Brain microvascular endothelial cell (primary cell): ENCODE measurements at regions not wholly inside any gene's neighbourhood (a gene's known extent, or its start where the extent isn't known, plus 50 kb on each side); places are given as distances from the start of the nearest gene placed in this dataset.

ENCODE experiments used
- DNase-seq: peaks from one replicate; pipeline ENCODE4 v3.0.0-alpha.2; 2020
- H3K27ac ChIP-seq: fragments of 250-450 bp; sonication (Bioruptor Pico); 2 replicates; pipeline ENCODE4 v1.5.1; 2020; ENCODE audit warnings: mild to moderate bottlenecking, moderate library complexity
- H3K27me3 ChIP-seq: fragments of 250-450 bp; sonication (Bioruptor Pico); replicated peaks from 2 replicates; pipeline ENCODE4 v1.5.1; 2020; ENCODE audit warnings: mild to moderate bottlenecking
- H3K36me3 ChIP-seq: fragments of 250-450 bp; sonication (Bioruptor Pico); replicated peaks from 2 replicates; pipeline ENCODE4 v1.5.1; 2020; ENCODE audit warnings: mild to moderate bottlenecking
- H3K4me3 ChIP-seq: 2 replicates; pipeline ENCODE4 v1.5.1; 2011; ENCODE audit warnings: low read depth, mild to moderate bottlenecking, control low read depth, low read length, moderate library complexity
- CTCF ChIP-seq: IDR thresholded peaks from 2 replicates; pipeline ENCODE4 v1.5.1; 2011; ENCODE audit warnings: low read depth, mild to moderate bottlenecking, moderate library complexity, low read length, control low read depth, inconsistent platforms; ENCODE audit errors: missing control alignments
- in situ Hi-C: cut with HindIII; loops from 2 replicates; pipeline ENCODE4 v1.10.0; 2017; ENCODE audit warnings: low sequenced_read_pairs, low pct_ligation_motif_present

DNA sequence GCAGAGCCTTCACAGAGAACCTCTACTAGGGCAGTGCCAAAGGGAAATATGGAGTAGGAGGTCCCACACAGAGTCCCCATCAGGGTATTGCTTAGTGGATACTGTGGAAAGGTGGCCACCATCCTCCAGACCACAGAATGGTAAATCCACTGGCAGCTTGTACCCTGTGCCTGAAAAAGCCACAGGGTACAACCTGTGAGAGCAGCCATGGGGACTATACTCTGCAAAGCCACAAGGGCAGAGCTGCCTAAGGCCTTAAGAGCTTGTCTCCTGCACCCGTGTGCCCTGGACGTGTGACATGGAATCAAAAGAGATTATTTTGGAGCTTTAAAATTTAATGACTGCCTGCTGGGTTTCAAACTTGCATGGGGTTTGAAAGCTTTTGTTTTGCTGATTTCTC, 118.0 kb upstream of the SEC14L1 start:
- no peak for DNase-seq
- no peak for TF ChIP-seq CTCF
- H3K27ac ChIP-seq, result no peak overlapping the region
- no peaks in the 10 kb centered on the region for H3K36me3 ChIP-seq
- H3K4me3 ChIP-seq, result no peak overlapping the region
- no peaks in the 10 kb centered on the region for H3K27me3 ChIP-seq
- in situ Hi-C loops, result no loop called here

DNA sequence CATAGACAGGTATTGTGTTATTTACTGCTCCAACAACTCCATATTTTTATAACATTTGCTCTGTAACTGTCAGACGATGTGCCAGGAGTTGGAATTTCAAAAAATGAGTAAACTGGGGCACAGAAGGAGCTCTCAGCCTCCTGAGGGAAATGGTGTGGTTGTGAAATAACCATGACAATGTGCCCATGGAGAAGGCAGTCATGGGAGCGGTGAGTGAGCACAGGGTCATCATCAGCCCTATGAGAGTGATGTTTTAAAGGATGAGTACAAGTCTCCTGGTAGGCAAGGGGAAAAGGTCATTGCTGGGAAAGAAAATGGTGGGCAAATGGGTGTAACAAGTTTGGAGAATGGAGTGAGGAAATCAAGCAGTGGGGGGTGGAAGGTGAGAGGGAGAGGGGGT, 115.0 kb upstream of the SEC14L1 start:
- DNase-seq, result no peak
- in situ Hi-C loops, result no loop called here
- Histone ChIP-seq H3K36me3 (no peaks in the 10 kb centered on the region), H3K27me3 (no peaks in the 10 kb centered on the region), H3K27ac (no peak overlapping the region), H3K4me3 (no peak overlapping the region)
- TF ChIP-seq CTCF, result no peak

DNA sequence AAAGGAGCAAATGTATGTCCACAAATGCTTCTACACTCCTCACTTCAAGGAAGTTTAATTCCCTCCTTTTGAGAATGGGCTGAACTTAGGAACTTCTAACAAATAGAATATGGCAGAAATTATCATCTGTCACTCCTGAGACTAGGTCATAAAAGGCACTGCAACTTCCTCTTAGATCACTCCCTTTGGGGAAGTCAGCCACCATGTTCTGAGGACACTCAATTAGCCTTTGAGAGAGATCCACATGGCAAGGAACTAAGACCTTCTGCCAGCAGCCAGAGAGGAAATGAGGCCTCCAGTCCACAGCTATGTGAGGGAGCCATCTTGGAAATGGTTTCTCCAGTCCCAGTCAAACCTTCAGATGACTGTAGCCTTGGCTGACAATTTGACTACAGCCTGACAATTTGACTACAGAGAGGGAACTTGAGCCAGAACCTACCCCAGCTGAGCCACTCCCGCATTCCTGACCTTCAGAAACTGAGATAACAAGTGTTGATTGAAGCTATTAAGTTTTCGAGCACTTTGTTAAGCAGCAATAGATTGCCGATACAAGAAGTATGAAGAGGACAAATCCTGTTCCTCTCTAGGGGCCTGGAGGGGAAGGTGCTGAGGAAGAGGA, 113.4 kb upstream of the SEC14L1 start:
- in situ Hi-C loops, result no loop called here
- H3K4me3 ChIP-seq, result no peak overlapping the region
- no peak for TF ChIP-seq CTCF
- no peaks in the 10 kb centered on the region for H3K27me3 ChIP-seq
- no peaks in the 10 kb centered on the region for H3K36me3 ChIP-seq
- H3K27ac ChIP-seq, result no peak overlapping the region
- no peak for DNase-seq

DNA sequence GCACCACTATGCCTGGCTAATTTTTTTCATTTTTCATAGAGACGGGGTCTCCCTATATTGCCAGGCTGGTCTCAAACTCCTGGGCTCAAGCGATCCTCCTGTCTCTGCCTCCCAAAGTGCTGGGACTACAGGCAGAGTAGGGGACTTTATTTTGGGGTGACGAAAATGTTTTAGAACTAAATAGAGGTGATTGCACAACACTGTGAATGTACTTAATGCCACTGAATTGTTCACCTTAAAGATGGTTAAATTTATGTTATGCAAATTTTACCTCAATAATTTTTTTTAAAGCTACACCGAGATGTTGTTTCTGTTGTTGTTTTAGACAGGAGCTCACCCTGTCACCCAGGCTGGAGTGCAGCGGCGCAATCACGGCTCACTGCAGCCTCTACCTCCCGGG, 111.9 kb upstream of the SEC14L1 start:
- no peak overlapping the region for H3K4me3 ChIP-seq
- in situ Hi-C loops, result no loop called here
- no peak for TF ChIP-seq CTCF
- H3K27me3 ChIP-seq, result no peaks in the 10 kb centered on the region
- no peak overlapping the region for H3K27ac ChIP-seq
- DNase-seq, result no peak
- H3K36me3 ChIP-seq, result no peaks in the 10 kb centered on the region

GRCh38 chr17:77032929-77033328, 107.8 kb upstream of the SEC14L1 start:
- Histone ChIP-seq H3K27me3 (no peaks in the 10 kb centered on the region), H3K27ac (no peak overlapping the region), H3K4me3 (no peak overlapping the region), H3K36me3 (no peaks in the 10 kb centered on the region)
- in situ Hi-C loops, result no loop called here
- no peak for TF ChIP-seq CTCF
- DNase-seq, result no peak

GRCh38 chr17:77033892-77034404, 106.8 kb upstream of the SEC14L1 start:
- no peaks in the 10 kb centered on the region for H3K27me3 ChIP-seq
- no peak for TF ChIP-seq CTCF
- no peak for DNase-seq

More at GRCh38 chr17:77033892-77034404, 106.8 kb upstream of the SEC14L1 start:
- no peaks in the 10 kb centered on the region for H3K36me3 ChIP-seq
- no peak overlapping the region for H3K27ac ChIP-seq
- in situ Hi-C loops, result no loop called here
- no peak overlapping the region for H3K4me3 ChIP-seq
